Endodermal cell (in vitro differentiated cells): ENCODE measurements at regions not wholly inside any gene's neighbourhood (a gene's known extent, or its start where the extent isn't known, plus 50 kb on each side); places are given as distances from the start of the nearest gene placed in this dataset.

Experiments used
- DNase-seq: peaks from one replicate; pipeline ENCODE4 v3.0.0-alpha.2; 2017
- H3K27ac ChIP-seq: 2 replicates; pipeline ENCODE4 v1.5.1; 2013; ENCODE audit warnings: mild to moderate bottlenecking, low read depth, low read length, moderate library complexity
- H3K27me3 ChIP-seq: 2 replicates; pipeline ENCODE4 v1.6.1; 2013; ENCODE audit warnings: mild to moderate bottlenecking, low read length, moderate library complexity; ENCODE audit not compliant: insufficient read depth, control insufficient read depth, poor library complexity, severe bottlenecking
- H3K36me3 ChIP-seq: 2 replicates; pipeline ENCODE4 v1.7.0; 2013; ENCODE audit warnings: mild to moderate bottlenecking, low read length, moderate library complexity; ENCODE audit not compliant: control insufficient read depth, insufficient read depth
- H3K4me1 ChIP-seq: one replicate; pipeline ENCODE4 v1.7.0; 2013; ENCODE audit warnings: low read length; ENCODE audit not compliant: control insufficient read depth, insufficient read depth
- H3K4me3 ChIP-seq: 2 replicates; pipeline ENCODE4 v1.5.1; 2013; ENCODE audit warnings: mild to moderate bottlenecking, low read length, moderate library complexity
- H3K9ac ChIP-seq: 2 replicates; pipeline ENCODE4 v1.6.1; 2013; ENCODE audit warnings: mild to moderate bottlenecking, low read length, moderate library complexity; ENCODE audit not compliant: poor library complexity, severe bottlenecking; ENCODE audit errors: extremely low read depth
- H3K9me3 ChIP-seq: 2 replicates; pipeline ENCODE4 v1.6.1; 2013; ENCODE audit warnings: mild to moderate bottlenecking, low read length, moderate library complexity; ENCODE audit not compliant: control insufficient read depth
- H3K27ac Mint-ChIP-seq: 2 replicates; pipeline ENCODE4 v1.8.0; 2020; ENCODE audit warnings: mixed read lengths
- H3K27me3 Mint-ChIP-seq: 2 replicates; pipeline ENCODE4 v1.8.0; 2021; ENCODE audit warnings: mild to moderate bottlenecking, mixed read lengths; ENCODE audit not compliant: insufficient read depth
- H3K36me3 Mint-ChIP-seq: 2 replicates; pipeline ENCODE4 v1.8.0; 2020; ENCODE audit warnings: low read depth, mixed read lengths
- H3K4me1 Mint-ChIP-seq: 2 replicates; pipeline ENCODE4 v1.8.0; 2020; ENCODE audit warnings: mixed read lengths
- H3K4me3 Mint-ChIP-seq: 2 replicates; pipeline ENCODE4 v1.8.0; 2020; ENCODE audit warnings: mild to moderate bottlenecking, moderate library complexity, mixed read lengths
- H3K9me3 Mint-ChIP-seq: 2 replicates; pipeline ENCODE4 v1.8.0; 2020; ENCODE audit warnings: mild to moderate bottlenecking, mixed read lengths
- CTCF ChIP-seq: fragments of 200-600 bp; sonication (generic); conservative IDR thresholded peaks from 2 replicates; pipeline ENCODE4 v1.5.0; 2021; ENCODE audit warnings: antibody characterized with exemption, mild to moderate bottlenecking
- WGBS, 2 experiments: methylation state at CpG; one replicate each; pipeline versions ENCODE4 v1.1.5 to v1.1.7; 2013; ENCODE audit warnings: missing lambda C conversion rate in 2 of 2, mixed read lengths in 1 of 2; ENCODE audit not compliant: insufficient coverage in 1 of 2, insufficient read length in 1 of 2; 5-methylcytosine and 5-hydroxymethylcytosine counted together

- TF ChIP-seq CTCF: no peak
- H3K9ac ChIP-seq: no peak overlapping the region
- H3K27ac ChIP-seq: no peak overlapping the region
- H3K27me3 Mint-ChIP-seq: no peaks in the 10 kb centered on the region
- no peaks in the 10 kb centered on the region for H3K36me3 ChIP-seq
- H3K36me3 Mint-ChIP-seq: no peaks in the 10 kb centered on the region
- peaks cover under 1% of the 10 kb centered on the region for H3K4me1 ChIP-seq
- H3K4me3 Mint-ChIP-seq: no peak overlapping the region
- H3K27ac Mint-ChIP-seq: no peak overlapping the region
- no peaks in the 10 kb centered on the region for H3K9me3 Mint-ChIP-seq
- peaks cover 5% of the 10 kb centered on the region for H3K4me1 Mint-ChIP-seq
- no peaks in the 10 kb centered on the region for H3K9me3 ChIP-seq
- WGBS, 2 experiments: 88 to 93% methylated on average over 8 to 15 of the region's 15 CpGs
- no peaks in the 10 kb centered on the region for H3K27me3 ChIP-seq
- DNase-seq: no peak
- H3K4me3 ChIP-seq: no peak overlapping the region
Measured at GRCh38 chr11:70819022-70819421, 420.7 kb downstream of the CTTN start.

- Mint-ChIP-seq H3K36me3 (no peaks in the 10 kb centered on the region), H3K4me3 (no peak overlapping the region), H3K27me3 (no peaks in the 10 kb centered on the region), H3K9me3 (no peaks in the 10 kb centered on the region), H3K27ac (no peak overlapping the region), H3K4me1 (peaks cover 18% of the 10 kb centered on the region)
- H3K9me3 ChIP-seq: no peaks in the 10 kb centered on the region
- no peaks in the 10 kb centered on the region for H3K36me3 ChIP-seq
- H3K4me3 ChIP-seq: no peak overlapping the region
- H3K27me3 ChIP-seq: no peaks in the 10 kb centered on the region
- no peak for DNase-seq
- WGBS, 2 experiments: 96 to 97% methylated on average over 20 to 35 of the region's 35 CpGs
- no peak overlapping the region for H3K27ac ChIP-seq
- H3K9ac ChIP-seq: no peak overlapping the region
- peaks cover 9% of the 10 kb centered on the region for H3K4me1 ChIP-seq
- TF ChIP-seq CTCF: no peak
Measured at GRCh38 chr11:70820311-70820710, 422.0 kb downstream of the CTTN start.

GRCh38 chr11:70820712-70821111 is 422.4 kb downstream of the CTTN start:
- TF ChIP-seq CTCF: no peak
- no peak overlapping the region for H3K4me3 Mint-ChIP-seq
- H3K27me3 Mint-ChIP-seq: no peaks in the 10 kb centered on the region
- H3K4me1 ChIP-seq: peaks cover 9% of the 10 kb centered on the region
- H3K27ac Mint-ChIP-seq: no peak overlapping the region
- H3K36me3 ChIP-seq: no peaks in the 10 kb centered on the region
- H3K4me3 ChIP-seq: no peak overlapping the region
- no peaks in the 10 kb centered on the region for H3K9me3 Mint-ChIP-seq
- no peak overlapping the region for H3K27ac ChIP-seq
- no peaks in the 10 kb centered on the region for H3K27me3 ChIP-seq
- WGBS, 2 experiments: 93% methylated on average over 14 of the region's 14 CpGs
- no peak for DNase-seq
- H3K4me1 Mint-ChIP-seq: peaks cover 21% of the 10 kb centered on the region
- H3K9ac ChIP-seq: no peak overlapping the region
- no peaks in the 10 kb centered on the region for H3K9me3 ChIP-seq
- H3K36me3 Mint-ChIP-seq: no peaks in the 10 kb centered on the region
